ENCODE measurements at regions not wholly inside any gene's neighbourhood (a gene's known extent, or its start where the extent isn't known, plus 50 kb on each side); places are given as distances from the start of the nearest gene placed in this dataset.

- TF ChIP-seq CTCF (IDR thresholded peaks at IDR 0.05; ENCODE audit: low read length) (no peak), EZH2 (IDR thresholded peaks at IDR 0.05; ENCODE audit: borderline replicate concordance, low read length) (no peak)
These were observed 408.2 kb upstream of the MYT1L start for GRCh38 chr2:2739231-2739795.
